ENCODE measurements at regions not wholly inside any gene's neighbourhood (a gene's known extent, or its start where the extent isn't known, plus 50 kb on each side); places are given as distances from the start of the nearest gene placed in this dataset.

GRCh38 chr3:96069065-96069464, 745.3 kb upstream of the EPHA6 start:
- no peaks in the 10 kb centered on the region for H4K20me1 ChIP-seq (replicated peaks; ENCODE audit: insufficient read depth)
- no peak overlapping the region for H3K27ac ChIP-seq (ENCODE audit: low read depth)
- Mint-ChIP-seq H3K9me3 (peaks cover 16% of the 10 kb centered on the region), H3K36me3 (ENCODE audit: low read depth) (peaks cover 12% of the 10 kb centered on the region), H3K27me3 (ENCODE audit: insufficient read depth, low read depth, poor library complexity) (peaks cover 2% of the 10 kb centered on the region), H3K4me1 (no peaks in the 10 kb centered on the region), H3K4me3 (no peak overlapping the region), H3K27ac (no peak overlapping the region)
- DNase-seq (ENCODE audit: low spot score), result no peak
- H3K79me2 ChIP-seq (replicated peaks; ENCODE audit: insufficient read depth), result no peaks in the 10 kb centered on the region
- H3K27me3 ChIP-seq (ENCODE audit: insufficient read depth), result no peaks in the 10 kb centered on the region
- ATAC-seq, result no peak
- H2AFZ ChIP-seq, result no peak overlapping the region
- H3K36me3 ChIP-seq (ENCODE audit: insufficient read depth), result no peaks in the 10 kb centered on the region
- no peak overlapping the region for H3K4me3 ChIP-seq
- TF ChIP-seq ZNF462 (CRISPR knock-in tag; IDR thresholded peaks at IDR 0.05) (no peak), ZNF331 (CRISPR knock-in tag; IDR thresholded peaks at IDR 0.05; ENCODE audit: low read depth) (no peak), CTCF (conservative IDR thresholded peaks at IDR 0.05; ENCODE audit: low read depth in 2 of 2) (no peak), EZH2phosphoT487 (IDR thresholded peaks at IDR 0.05; ENCODE audit: unreplicated experiment) (no peak), EZH2 (IDR thresholded peaks at IDR 0.05; ENCODE audit: low read depth, unreplicated experiment) (no peak), STAT1 (IDR thresholded peaks at IDR 0.05; ENCODE audit: unreplicated experiment) (no peak), ZNF114 (CRISPR knock-in tag; IDR thresholded peaks at IDR 0.05) (no peak), REST (IDR thresholded peaks at IDR 0.05; ENCODE audit: unreplicated experiment) (no peak), ETS1 (IDR thresholded peaks at IDR 0.05) (no peak), NANOG (IDR thresholded peaks at IDR 0.05; ENCODE audit: borderline replicate concordance) (no peak)
- no peaks in the 10 kb centered on the region for H3K4me1 ChIP-seq (ENCODE audit: insufficient read depth)
- H3F3A ChIP-seq (replicated peaks; ENCODE audit: low read depth), result no peaks in the 10 kb centered on the region
- no peak overlapping the region for H3K4me2 ChIP-seq
- H3K9me2 ChIP-seq (ENCODE audit: insufficient read depth), result no peaks in the 10 kb centered on the region

Measured in GM23338 (cell line).